HEK293T (cell line): ENCODE measurements at regions not wholly inside any gene's neighbourhood (a gene's known extent, or its start where the extent isn't known, plus 50 kb on each side); places are given as distances from the start of the nearest gene placed in this dataset.

Experiments used
- CTCF ChIA-PET: fragments of 350-600 bp; formaldehyde crosslinking; extraction: SDS; loops from one replicate; lab custom pipeline; 2021; ENCODE audit warnings: antibody characterized with exemption, inconsistent platforms; lab: Yijun Ruan, JAX
- POLR2A ChIA-PET: fragments of 350-600 bp; formaldehyde crosslinking; extraction: SDS; loops from one replicate; lab custom pipeline; 2020; ENCODE audit warnings: antibody characterized with exemption, inconsistent platforms; lab: Yijun Ruan, JAX
- DNase-seq: peaks from one replicate; pipeline ENCODE4 v3.0.0; 2012; ENCODE audit warnings: mixed read lengths; ENCODE audit errors: extremely low spot score
- ARNT ChIP-seq: fragments of 450-650 bp; IDR thresholded peaks from 2 replicates; pipeline ENCODE4 v1.6.1; 2017; ENCODE audit warnings: mild to moderate bottlenecking
- BHLHE40 ChIP-seq: fragments of 450-650 bp; IDR thresholded peaks from 2 replicates; pipeline ENCODE4 v1.6.1; 2016; ENCODE audit warnings: mild to moderate bottlenecking, moderate library complexity, borderline replicate concordance
- CTBP1 ChIP-seq: fragments of 450-650 bp; IDR thresholded peaks from 2 replicates; pipeline ENCODE4 v1.6.1; 2016; ENCODE audit warnings: borderline replicate concordance
- ELF4 ChIP-seq: fragments of 450-650 bp; IDR thresholded peaks from 2 replicates; pipeline ENCODE4 v1.6.1; 2017; ENCODE audit warnings: antibody characterized with exemption
- FOXA1 ChIP-seq: fragments of 450-650 bp; IDR thresholded peaks from 2 replicates; pipeline ENCODE4 v1.6.1; 2016; ENCODE audit warnings: mild to moderate bottlenecking
- FOXK2 ChIP-seq: fragments of 450-650 bp; IDR thresholded peaks from 2 replicates; pipeline ENCODE4 v1.6.1; 2016; ENCODE audit warnings: mild to moderate bottlenecking
- FOXM1 ChIP-seq: fragments of 450-650 bp; IDR thresholded peaks from 2 replicates; pipeline ENCODE4 v1.6.1; 2017; ENCODE audit warnings: mild to moderate bottlenecking, borderline replicate concordance
- HDGF ChIP-seq: fragments of 450-650 bp; IDR thresholded peaks from 2 replicates; pipeline ENCODE4 v1.6.1; 2017; ENCODE audit warnings: antibody characterized with exemption, borderline replicate concordance
- L3MBTL2 ChIP-seq: fragments of 450-650 bp; conservative IDR thresholded peaks from 2 replicates; pipeline ENCODE4 v1.6.1; 2016; ENCODE audit warnings: mild to moderate bottlenecking
- LEF1 ChIP-seq: fragments of 450-650 bp; IDR thresholded peaks from 2 replicates; pipeline ENCODE4 v1.6.1; 2017; ENCODE audit warnings: mild to moderate bottlenecking, borderline replicate concordance
- NFRKB ChIP-seq: fragments of 450-650 bp; IDR thresholded peaks from 2 replicates; pipeline ENCODE4 v1.6.1; 2016; ENCODE audit warnings: mild to moderate bottlenecking, moderate library complexity
- PKNOX1 ChIP-seq: fragments of 450-650 bp; IDR thresholded peaks from 2 replicates; pipeline ENCODE4 v1.6.1; 2016
- SP1 ChIP-seq: fragments of 450-650 bp; IDR thresholded peaks from 2 replicates; pipeline ENCODE4 v1.6.1; 2017
- SUZ12 ChIP-seq: fragments of 450-650 bp; IDR thresholded peaks from 2 replicates; pipeline ENCODE4 v1.6.1; 2016; ENCODE audit warnings: mild to moderate bottlenecking
- TARDBP ChIP-seq: fragments of 450-650 bp; IDR thresholded peaks from 2 replicates; pipeline ENCODE4 v1.6.1; 2016
- ZNF384 ChIP-seq: fragments of 450-650 bp; IDR thresholded peaks from 2 replicates; pipeline ENCODE4 v1.6.1; 2016

- TF ChIP-seq FOXM1 (no peak), ELF4 (no peak)
- ChIA-PET POLR2A (no interaction called here), CTCF (no interaction called here)
- DNase-seq: no peak
Observed at GRCh38 chr4:178070163-178070562, 627.9 kb upstream of the AGA start.

GRCh38 chr4:178080312-178080711 is 638.1 kb upstream of the AGA start:
- CTCF ChIA-PET: no interaction called here
- TF ChIP-seq SUZ12 (no peak), L3MBTL2 (no peak), FOXA1 (no peak), ZNF384 (no peak)
- DNase-seq: no peak
- POLR2A ChIA-PET: no interaction called here

GRCh38 chr4:178081176-178081575 is 638.9 kb upstream of the AGA start:
- TF ChIP-seq PKNOX1: no peak
- DNase-seq: no peak
- ChIA-PET POLR2A (no interaction called here), CTCF (no interaction called here)

- no peak for TF ChIP-seq SUZ12
- ChIA-PET POLR2A (no interaction called here), CTCF (no interaction called here)
- DNase-seq: no peak
Observed at GRCh38 chr4:178081896-178082295, 639.7 kb upstream of the AGA start.

GRCh38 chr4:178082906-178083305 is 640.7 kb upstream of the AGA start:
- DNase-seq: no peak
- TF ChIP-seq FOXM1: no peak
- no peak for TF ChIP-seq FOXK2
- no peak for TF ChIP-seq SUZ12
- no peak for TF ChIP-seq ELF4
- no peak for TF ChIP-seq TARDBP
- TF ChIP-seq BHLHE40: no peak
- TF ChIP-seq NFRKB: no peak
- TF ChIP-seq SP1: no peak
- no peak for TF ChIP-seq LEF1
- no peak for TF ChIP-seq L3MBTL2
- TF ChIP-seq CTBP1: no peak
- TF ChIP-seq ARNT: no peak
- no peak for TF ChIP-seq PKNOX1
- no peak for TF ChIP-seq ZNF384
- TF ChIP-seq FOXA1: no peak
- ChIA-PET POLR2A (no interaction called here), CTCF (no interaction called here)

- ChIA-PET CTCF (no interaction called here), POLR2A (no interaction called here)
- DNase-seq: no peak
- no peak for TF ChIP-seq HDGF
- no peak for TF ChIP-seq L3MBTL2
- no peak for TF ChIP-seq ARNT
- no peak for TF ChIP-seq TARDBP
Observed at GRCh38 chr4:178083968-178084367, 641.7 kb upstream of the AGA start.

- CTCF ChIA-PET: interaction anchor here (0.5 to 1.4 kb wide), 3 partner anchors 419 to 865 kb away, joined by 3 to 4 read pairs (median 3); no protein-coding TSS in a partner anchor
- DNase-seq: no peak
- POLR2A ChIA-PET: no interaction called here
- no peak for TF ChIP-seq SP1
- TF ChIP-seq ARNT: no peak
- no peak for TF ChIP-seq HDGF
- TF ChIP-seq TARDBP: no peak
- TF ChIP-seq NFRKB: no peak
- TF ChIP-seq ZNF384: no peak
- TF ChIP-seq LEF1: no peak
- no peak for TF ChIP-seq L3MBTL2
- TF ChIP-seq ELF4: no peak
- TF ChIP-seq SUZ12: no peak
- TF ChIP-seq FOXA1: no peak
- no peak for TF ChIP-seq CTBP1
- no peak for TF ChIP-seq FOXK2
- TF ChIP-seq BHLHE40: no peak
- TF ChIP-seq PKNOX1: no peak
- no peak for TF ChIP-seq FOXM1
Observed at GRCh38 chr4:178086320-178086719, 644.1 kb upstream of the AGA start.
